Left lung (tissue), 4 donors: ENCODE measurements at regions not wholly inside any gene's neighbourhood (a gene's known extent, or its start where the extent isn't known, plus 50 kb on each side); places are given as distances from the start of the nearest gene placed in this dataset.

ENCODE experiments used
- ATAC-seq: fragments of 200-7000 bp; cut with Tn5 transposase; one replicate; pipeline ENCODE4 v1.9.1; 2020; ENCODE audit warnings: moderate library complexity
- DNase-seq, 4 donors: peaks; one replicate each; pipeline ENCODE4 v3.0.0-alpha.2; 2013 to 2020
- H3K27ac ChIP-seq, 2 donors: fragments of 200-600 bp; sonication (generic) in 1 of 2; one replicate each; pipeline versions ENCODE4 v1.5.0 to v1.8.0; 2020 to 2021
- H3K27me3 ChIP-seq, 2 donors: fragments of 200-600 bp; sonication (generic) in 1 of 2; one replicate each; pipeline versions ENCODE4 v1.5.0 to v1.8.0; 2020 to 2021
- H3K36me3 ChIP-seq, 2 donors: fragments of 200-600 bp; sonication (generic) in 1 of 2; one replicate each; pipeline versions ENCODE4 v1.5.0 to v1.8.0; 2020 to 2021
- H3K4me1 ChIP-seq, 2 donors: fragments of 200-600 bp; one replicate each; pipeline ENCODE4 v1.8.0; 2021
- H3K4me3 ChIP-seq, 2 donors: fragments of 200-600 bp; sonication (generic) in 1 of 2; one replicate each; pipeline versions ENCODE4 v1.5.0 to v1.8.0; 2020 to 2021; ENCODE audit warnings: mild to moderate bottlenecking in 1 of 2
- H3K9me3 ChIP-seq, 2 donors: fragments of 200-600 bp; sonication (generic) in 1 of 2; one replicate each; pipeline versions ENCODE4 v1.5.0 to v1.8.0; 2020 to 2021
- intact Hi-C, 2 donors: fragments of 100-400 bp; cut with DNase I; formaldehyde crosslinking; loops; one replicate each; pipeline versions ENCODE4 v1.11.2 to v1.14.2; 2022
- TF ChIP-seq, protein P1 (sequence below), 2 donors: fragments of 200-600 bp; sonication (generic) in 1 of 2; IDR thresholded peaks; one replicate each; pipeline versions ENCODE4 v1.5.0 to v1.8.0; 2021; ENCODE audit warnings: antibody characterized with exemption in 2 of 2
- donor health status: DM: no; HTN: yes; CAD: no.
- donor health status: DM: no; HTN: no; CAD: no.

DNA sequence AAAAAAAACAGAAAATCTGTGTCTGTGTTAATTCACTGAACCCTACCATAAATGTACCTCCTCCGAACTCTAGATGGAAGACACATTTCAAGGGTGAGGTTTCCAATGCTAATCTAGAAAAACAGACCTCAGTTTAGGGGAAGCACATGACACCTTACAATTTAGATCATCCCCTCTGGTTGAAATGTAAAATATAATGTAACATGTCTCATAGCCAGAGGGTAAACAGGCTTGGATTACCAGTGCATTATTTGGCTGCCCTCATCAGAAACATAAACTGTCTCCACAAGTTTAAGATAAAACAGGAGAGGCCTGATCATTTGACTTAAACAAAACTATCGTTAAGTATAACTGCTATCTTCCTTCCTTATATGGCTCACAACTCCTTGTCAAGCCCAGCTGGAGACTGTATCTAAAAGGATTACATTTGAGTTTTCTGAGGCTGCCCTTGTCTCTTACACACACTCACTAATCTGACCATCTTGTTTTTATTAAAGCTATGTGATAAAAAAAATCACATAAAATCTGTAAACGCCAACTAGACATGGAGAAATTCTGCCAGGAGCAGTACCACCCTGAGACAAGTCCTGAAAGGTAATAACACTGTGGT lies 105.7 kb downstream of the LURAP1L start:
- Histone ChIP-seq H3K9me3 (no peaks in the 10 kb centered on the region), H3K4me3 (no peak overlapping the region), H3K27me3 (no peaks in the 10 kb centered on the region), H3K27ac (no peak overlapping the region), H3K36me3 (no peaks in the 10 kb centered on the region), H3K4me1 (no peaks in the 10 kb centered on the region)
- TF ChIP-seq, protein P1, sequence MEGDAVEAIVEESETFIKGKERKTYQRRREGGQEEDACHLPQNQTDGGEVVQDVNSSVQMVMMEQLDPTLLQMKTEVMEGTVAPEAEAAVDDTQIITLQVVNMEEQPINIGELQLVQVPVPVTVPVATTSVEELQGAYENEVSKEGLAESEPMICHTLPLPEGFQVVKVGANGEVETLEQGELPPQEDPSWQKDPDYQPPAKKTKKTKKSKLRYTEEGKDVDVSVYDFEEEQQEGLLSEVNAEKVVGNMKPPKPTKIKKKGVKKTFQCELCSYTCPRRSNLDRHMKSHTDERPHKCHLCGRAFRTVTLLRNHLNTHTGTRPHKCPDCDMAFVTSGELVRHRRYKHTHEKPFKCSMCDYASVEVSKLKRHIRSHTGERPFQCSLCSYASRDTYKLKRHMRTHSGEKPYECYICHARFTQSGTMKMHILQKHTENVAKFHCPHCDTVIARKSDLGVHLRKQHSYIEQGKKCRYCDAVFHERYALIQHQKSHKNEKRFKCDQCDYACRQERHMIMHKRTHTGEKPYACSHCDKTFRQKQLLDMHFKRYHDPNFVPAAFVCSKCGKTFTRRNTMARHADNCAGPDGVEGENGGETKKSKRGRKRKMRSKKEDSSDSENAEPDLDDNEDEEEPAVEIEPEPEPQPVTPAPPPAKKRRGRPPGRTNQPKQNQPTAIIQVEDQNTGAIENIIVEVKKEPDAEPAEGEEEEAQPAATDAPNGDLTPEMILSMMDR (IDR thresholded peaks at IDR 0.05), result no peak
- peak in 2 of 4 donors; percentile 24 to 51 for DNase-seq
- intact Hi-C loops, result loop anchor here in 1 of 2 donors (10.0 kb wide), 1 partner anchor 156 kb away; no protein-coding TSS in a partner anchor
- no peak for ATAC-seq

DNA sequence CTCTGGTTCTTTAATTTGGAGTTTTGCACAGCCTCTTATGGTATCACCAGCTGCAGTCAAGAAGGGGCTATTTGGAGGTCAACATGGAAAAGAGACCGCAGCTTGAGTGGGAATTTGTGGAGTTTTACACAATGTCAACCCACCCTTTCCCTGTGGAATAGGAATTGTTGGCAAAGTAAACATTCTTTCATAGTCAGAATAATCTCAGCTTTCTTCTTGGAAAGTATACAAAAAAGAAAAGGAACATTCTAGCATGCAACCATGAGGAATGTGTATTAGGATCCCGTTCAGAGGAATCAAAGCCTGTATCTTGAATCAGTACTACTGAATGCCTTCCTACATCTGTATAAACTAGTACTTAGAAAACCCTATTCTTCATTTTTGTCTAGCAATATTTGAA lies 107.6 kb downstream of the LURAP1L start:
- no peaks in the 10 kb centered on the region for H3K9me3 ChIP-seq
- TF ChIP-seq, protein P1 (IDR thresholded peaks at IDR 0.05), result no peak
- no peaks in the 10 kb centered on the region for H3K27me3 ChIP-seq
- H3K4me3 ChIP-seq, result no peak overlapping the region
- ATAC-seq, result peak; percentile 15
- peak overlapping the region in 1 of 2 donors; percentile 22 for H3K27ac ChIP-seq
- H3K4me1 ChIP-seq, result no peaks in the 10 kb centered on the region
- no peaks in the 10 kb centered on the region for H3K36me3 ChIP-seq
- intact Hi-C loops, result loop anchor here in 1 of 2 donors (10.0 kb wide), 1 partner anchor 158 kb away; no protein-coding TSS in a partner anchor
- no peak for DNase-seq

GRCh38 chr9:12884736-12885395 lies 110.0 kb downstream of the LURAP1L start:
- TF ChIP-seq, protein P1 (IDR thresholded peaks at IDR 0.05), result peak in 1 of 2 donors; percentile 34
- H3K27me3 ChIP-seq, result no peaks in the 10 kb centered on the region
- DNase-seq (no peak), ATAC-seq (peak; percentile 92)
- peaks cover 0 to 4% of the 10 kb centered on the region in 2 donors for H3K9me3 ChIP-seq
- H3K27ac ChIP-seq, result no peak overlapping the region
- no peak overlapping the region for H3K4me3 ChIP-seq
- no peaks in the 10 kb centered on the region for H3K4me1 ChIP-seq
- intact Hi-C loops, result loop anchor here in 1 of 2 donors (10.0 kb wide), 1 partner anchor 160 kb away; no protein-coding TSS in a partner anchor
- no peaks in the 10 kb centered on the region for H3K36me3 ChIP-seq

DNA sequence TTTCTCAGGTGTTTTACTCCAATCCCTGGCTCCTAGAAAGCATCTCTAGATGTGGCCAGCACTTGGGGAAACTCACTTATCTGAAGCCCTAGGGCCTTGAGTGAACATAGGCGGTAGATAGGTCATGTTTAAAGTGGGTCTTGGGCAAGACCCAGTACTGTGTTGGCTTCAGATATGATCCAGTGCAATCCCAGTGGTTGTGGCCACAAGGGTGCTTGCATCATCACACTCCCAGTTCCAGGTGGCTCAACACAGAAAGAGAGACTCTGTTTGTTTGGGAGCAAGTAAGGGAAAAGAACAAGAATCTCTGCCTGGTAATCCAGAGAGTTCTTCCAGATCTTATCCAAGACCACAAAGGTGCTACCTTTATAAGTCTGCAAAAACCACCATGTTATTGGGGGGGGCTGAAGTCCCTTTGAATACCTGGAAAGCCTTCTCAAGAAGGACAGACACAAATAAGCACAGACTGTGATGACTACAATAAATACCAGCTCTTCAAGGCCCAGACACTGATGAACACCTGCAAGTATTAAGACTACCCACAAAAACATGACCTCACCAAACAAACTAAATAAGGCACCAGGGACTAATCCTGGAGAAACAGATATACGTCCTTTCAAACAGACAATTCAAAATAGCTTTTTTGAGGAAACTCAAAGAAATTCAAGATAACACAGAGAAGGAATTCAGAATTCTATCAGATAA lies 114.7 kb downstream of the LURAP1L start:
- no peaks in the 10 kb centered on the region for H3K4me1 ChIP-seq
- DNase-seq, result no peak
- intact Hi-C loops, result loop anchor here in 1 of 2 donors (10.0 kb wide), 1 partner anchor 165 kb away; no protein-coding TSS in a partner anchor
- H3K36me3 ChIP-seq, result no peaks in the 10 kb centered on the region
- no peak overlapping the region for H3K4me3 ChIP-seq
- H3K27me3 ChIP-seq, result no peaks in the 10 kb centered on the region
- ATAC-seq, result no peak
- TF ChIP-seq, protein P1 (IDR thresholded peaks at IDR 0.05), result no peak
- H3K27ac ChIP-seq, result no peak overlapping the region
- peaks cover 0 to 6% of the 10 kb centered on the region in 2 donors for H3K9me3 ChIP-seq

GRCh38 chr9:12891588-12891987 lies 116.8 kb downstream of the LURAP1L start:
- no peak for DNase-seq
- Histone ChIP-seq H3K4me1 (no peaks in the 10 kb centered on the region), H3K4me3 (no peak overlapping the region), H3K27me3 (no peaks in the 10 kb centered on the region), H3K27ac (no peak overlapping the region), H3K36me3 (no peaks in the 10 kb centered on the region), H3K9me3 (peaks cover 0 to 6% of the 10 kb centered on the region in 2 donors)
- intact Hi-C loops, result no loop called here
- TF ChIP-seq, protein P1 (IDR thresholded peaks at IDR 0.05), result no peak
- no peak for ATAC-seq
